CD4-positive, alpha-beta T cell (primary cell): ENCODE measurements at regions not wholly inside any gene's neighbourhood (a gene's known extent, or its start where the extent isn't known, plus 50 kb on each side); places are given as distances from the start of the nearest gene placed in this dataset.

Experiments used
- ATAC-seq: fragments of 200-7000 bp; cut with Tn5 transposase; one replicate; pipeline ENCODE4 v1.10.0; 2022; ENCODE audit warnings: mild to moderate bottlenecking; ENCODE audit not compliant: poor library complexity
- CTCF ChIA-PET: fragments of 350-600 bp; sonication (Branson Sonifier 250); formaldehyde crosslinking; loops from one replicate; lab custom pipeline; 2021; ENCODE audit warnings: antibody characterized with exemption, inconsistent platforms; lab: Charles Lee
- POLR2A ChIA-PET: fragments of 350-600 bp; sonication (Branson Sonifier 250); formaldehyde crosslinking; loops from one replicate; lab custom pipeline; 2021; ENCODE audit warnings: antibody characterized with exemption, inconsistent platforms; lab: Charles Lee
- DNase-seq, 14 experiments: peaks; one replicate each; pipeline ENCODE4 v3.0.0-alpha.2; 2013 to 2020; ENCODE audit warnings: mixed read lengths in 2 of 14
- H3K27ac ChIP-seq, 2 donors: one replicate each; pipeline versions ENCODE4 v1.5.1 to v1.7.0; 2013; ENCODE audit warnings: low read length in 2 of 2, low read depth in 1 of 2, mild to moderate bottlenecking in 1 of 2
- H3K27me3 ChIP-seq, 2 experiments: 1 replicate in 1 of 2; 2 replicates in 1 of 2; pipeline versions ENCODE4 v1.6.1 to v1.7.0; 2013; ENCODE audit warnings: low read length in 2 of 2, control low read depth in 1 of 2, mild to moderate bottlenecking in 1 of 2, moderate library complexity in 1 of 2; ENCODE audit not compliant: insufficient read depth in 2 of 2, control insufficient read depth in 1 of 2
- H3K36me3 ChIP-seq: one replicate; pipeline ENCODE4 v1.6.1; 2013; ENCODE audit warnings: low read length, control low read depth; ENCODE audit not compliant: insufficient read depth
- H3K4me1 ChIP-seq: one replicate; pipeline ENCODE4 v1.6.1; 2013; ENCODE audit warnings: low read length, control low read depth; ENCODE audit not compliant: insufficient read depth
- H3K4me3 ChIP-seq: one replicate; pipeline ENCODE4 v1.5.1; 2013; ENCODE audit warnings: mild to moderate bottlenecking, low read length, moderate library complexity
- H3K9me3 ChIP-seq, 2 experiments: 1 replicate in 1 of 2; 2 replicates in 1 of 2; pipeline versions ENCODE4 v1.6.1 to v1.7.0; 2013; ENCODE audit warnings: low read length in 2 of 2, mild to moderate bottlenecking in 2 of 2, control low read depth in 1 of 2, moderate library complexity in 1 of 2; ENCODE audit not compliant: control insufficient read depth in 1 of 2, insufficient read depth in 1 of 2
- H3K27ac Mint-ChIP-seq: one replicate; pipeline ENCODE4 v1.8.0; 2020; ENCODE audit warnings: mixed read lengths
- H3K27me3 Mint-ChIP-seq: one replicate; pipeline ENCODE4 v1.8.0; 2021; ENCODE audit warnings: mixed read lengths
- H3K36me3 Mint-ChIP-seq: one replicate; pipeline ENCODE4 v1.8.0; 2021; ENCODE audit warnings: low read depth, mixed read lengths
- H3K4me1 Mint-ChIP-seq: one replicate; pipeline ENCODE4 v1.8.0; 2021; ENCODE audit warnings: low read depth, mixed read lengths
- H3K4me3 Mint-ChIP-seq: one replicate; pipeline ENCODE4 v1.8.0; 2020; ENCODE audit warnings: mild to moderate bottlenecking, mixed read lengths
- H3K9me3 Mint-ChIP-seq: one replicate; pipeline ENCODE4 v1.8.0; 2020; ENCODE audit warnings: mixed read lengths
- intact Hi-C, 2 experiments: fragments of 100-400 bp; cut with DNase I in 1 of 2; cut with micrococcal nuclease in 1 of 2; formaldehyde crosslinking; loops; one replicate each; pipeline versions ENCODE4 v1.15.1 to v1.9.0; 2023 to 2025; cut with DNase I, micrococcal nuclease
- TF ChIP-seq, protein P1 (sequence below): fragments of 200-600 bp; IDR thresholded peaks from one replicate; pipeline ENCODE4 v1.8.0; 2022; ENCODE audit warnings: antibody characterized with exemption, mild to moderate bottlenecking

DNA sequence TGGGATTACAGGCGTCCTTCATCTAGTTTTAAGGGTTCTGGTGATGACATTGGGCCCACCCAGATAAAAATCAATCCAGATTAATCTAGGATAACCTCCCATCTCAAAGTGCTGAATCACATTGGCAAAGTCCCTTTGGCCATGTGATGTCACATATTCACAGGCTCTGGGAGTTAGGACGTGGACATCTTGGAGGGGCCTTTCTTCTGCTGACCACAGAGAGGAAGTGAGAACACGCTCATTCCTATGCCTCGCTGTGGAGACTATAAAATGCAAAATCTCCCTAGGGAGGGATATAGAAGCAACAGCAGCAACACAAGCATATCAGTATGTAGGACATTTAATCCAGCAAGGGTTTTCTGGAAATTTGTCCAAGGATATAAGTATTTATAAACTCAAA lies 266.0 kb upstream of the PITRM1 start:
- H3K4me3 ChIP-seq = no peak overlapping the region
- no peaks in the 10 kb centered on the region for H3K27me3 ChIP-seq
- Mint-ChIP-seq H3K9me3 (no peaks in the 10 kb centered on the region), H3K4me1 (no peaks in the 10 kb centered on the region), H3K4me3 (no peak overlapping the region), H3K36me3 (no peaks in the 10 kb centered on the region), H3K27ac (no peak overlapping the region), H3K27me3 (no peaks in the 10 kb centered on the region)
- DNase-seq (peak in 1 of 14 experiments; percentile 7), ATAC-seq (no peak)
- no peaks in the 10 kb centered on the region for H3K36me3 ChIP-seq
- ChIA-PET POLR2A (no interaction called here), CTCF (no interaction called here)
- H3K4me1 ChIP-seq = no peaks in the 10 kb centered on the region
- TF ChIP-seq, protein P1, sequence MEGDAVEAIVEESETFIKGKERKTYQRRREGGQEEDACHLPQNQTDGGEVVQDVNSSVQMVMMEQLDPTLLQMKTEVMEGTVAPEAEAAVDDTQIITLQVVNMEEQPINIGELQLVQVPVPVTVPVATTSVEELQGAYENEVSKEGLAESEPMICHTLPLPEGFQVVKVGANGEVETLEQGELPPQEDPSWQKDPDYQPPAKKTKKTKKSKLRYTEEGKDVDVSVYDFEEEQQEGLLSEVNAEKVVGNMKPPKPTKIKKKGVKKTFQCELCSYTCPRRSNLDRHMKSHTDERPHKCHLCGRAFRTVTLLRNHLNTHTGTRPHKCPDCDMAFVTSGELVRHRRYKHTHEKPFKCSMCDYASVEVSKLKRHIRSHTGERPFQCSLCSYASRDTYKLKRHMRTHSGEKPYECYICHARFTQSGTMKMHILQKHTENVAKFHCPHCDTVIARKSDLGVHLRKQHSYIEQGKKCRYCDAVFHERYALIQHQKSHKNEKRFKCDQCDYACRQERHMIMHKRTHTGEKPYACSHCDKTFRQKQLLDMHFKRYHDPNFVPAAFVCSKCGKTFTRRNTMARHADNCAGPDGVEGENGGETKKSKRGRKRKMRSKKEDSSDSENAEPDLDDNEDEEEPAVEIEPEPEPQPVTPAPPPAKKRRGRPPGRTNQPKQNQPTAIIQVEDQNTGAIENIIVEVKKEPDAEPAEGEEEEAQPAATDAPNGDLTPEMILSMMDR = no peak
- H3K27ac ChIP-seq = no peak overlapping the region
- H3K9me3 ChIP-seq = peaks cover 0 to 8% of the 10 kb centered on the region in 2 experiments
- intact Hi-C loops = no loop called here

DNA sequence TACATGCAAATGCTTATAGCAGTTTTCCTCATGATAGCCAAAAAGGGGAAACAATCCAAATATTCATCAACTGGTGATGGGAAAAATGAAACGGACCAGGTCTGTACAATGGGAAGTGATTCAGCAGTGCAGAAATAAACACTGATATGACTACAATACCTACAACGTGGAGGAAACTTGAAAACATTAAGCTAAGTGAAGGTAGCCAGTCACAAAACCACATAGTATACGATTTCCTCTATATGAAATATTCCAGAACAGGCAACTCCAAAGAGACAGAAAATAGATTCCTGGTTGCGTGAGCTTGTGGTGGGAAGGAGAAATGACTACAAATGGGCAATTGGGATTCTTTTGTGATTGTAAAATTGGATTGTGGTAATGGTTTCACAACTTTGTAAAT lies 263.1 kb upstream of the PITRM1 start:
- H3K4me1 Mint-ChIP-seq = peaks cover 3% of the 10 kb centered on the region
- no peak for DNase-seq
- no peak overlapping the region for H3K27ac ChIP-seq
- ChIA-PET CTCF (no interaction called here), POLR2A (interaction anchor here (0.5 kb wide), 1 partner anchor 111 kb away, joined by 3 read pairs; no protein-coding TSS in a partner anchor)
- no peak for ATAC-seq
- peaks cover 0 to 16% of the 10 kb centered on the region in 2 experiments for H3K9me3 ChIP-seq
- no peaks in the 10 kb centered on the region for H3K36me3 Mint-ChIP-seq
- H3K27me3 Mint-ChIP-seq = no peaks in the 10 kb centered on the region
- TF ChIP-seq, protein P1 = no peak
- no peak overlapping the region for H3K27ac Mint-ChIP-seq
- H3K4me3 ChIP-seq = no peak overlapping the region
- no peaks in the 10 kb centered on the region for H3K36me3 ChIP-seq
- H3K4me1 ChIP-seq = peaks cover 4% of the 10 kb centered on the region
- H3K27me3 ChIP-seq = no peaks in the 10 kb centered on the region
- peaks cover 5% of the 10 kb centered on the region for H3K9me3 Mint-ChIP-seq
- no peak overlapping the region for H3K4me3 Mint-ChIP-seq
- intact Hi-C loops = no loop called here

DNA sequence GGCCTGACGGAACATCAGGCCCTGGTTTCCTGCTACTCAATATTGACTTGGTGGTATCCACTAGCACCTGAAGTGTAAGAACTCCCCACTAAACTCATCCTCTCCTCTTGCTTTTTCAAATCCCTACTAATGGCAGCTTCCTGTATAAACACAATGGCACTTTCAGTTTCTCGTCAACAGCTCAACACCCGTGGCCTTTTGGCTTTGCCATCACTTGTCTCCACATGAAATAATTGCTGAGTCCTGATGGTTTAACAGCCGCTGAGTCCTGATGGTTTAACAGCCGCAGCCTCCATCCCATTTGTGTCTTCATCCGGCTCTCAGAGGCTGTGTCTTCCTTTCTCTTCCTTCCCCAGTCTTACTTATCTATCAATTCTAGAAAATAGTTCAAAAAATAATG lies 261.4 kb upstream of the PITRM1 start:
- Histone ChIP-seq H3K27me3 (no peaks in the 10 kb centered on the region), H3K4me3 (no peak overlapping the region), H3K9me3 (peaks cover 0 to 20% of the 10 kb centered on the region in 2 experiments), H3K27ac (no peak overlapping the region), H3K4me1 (peaks cover 8% of the 10 kb centered on the region), H3K36me3 (no peaks in the 10 kb centered on the region)
- DNase-seq (no peak), ATAC-seq (no peak)
- Mint-ChIP-seq H3K27ac (no peak overlapping the region), H3K4me3 (no peak overlapping the region), H3K36me3 (no peaks in the 10 kb centered on the region), H3K4me1 (peaks cover 7% of the 10 kb centered on the region), H3K9me3 (peaks cover 9% of the 10 kb centered on the region), H3K27me3 (no peaks in the 10 kb centered on the region)
- ChIA-PET POLR2A (no interaction called here), CTCF (no interaction called here)
- TF ChIP-seq, protein P1 = no peak
- intact Hi-C loops = no loop called here
